ENCODE measurements at regions not wholly inside any gene's neighbourhood (a gene's known extent, or its start where the extent isn't known, plus 50 kb on each side); places are given as distances from the start of the nearest gene placed in this dataset.

DNA sequence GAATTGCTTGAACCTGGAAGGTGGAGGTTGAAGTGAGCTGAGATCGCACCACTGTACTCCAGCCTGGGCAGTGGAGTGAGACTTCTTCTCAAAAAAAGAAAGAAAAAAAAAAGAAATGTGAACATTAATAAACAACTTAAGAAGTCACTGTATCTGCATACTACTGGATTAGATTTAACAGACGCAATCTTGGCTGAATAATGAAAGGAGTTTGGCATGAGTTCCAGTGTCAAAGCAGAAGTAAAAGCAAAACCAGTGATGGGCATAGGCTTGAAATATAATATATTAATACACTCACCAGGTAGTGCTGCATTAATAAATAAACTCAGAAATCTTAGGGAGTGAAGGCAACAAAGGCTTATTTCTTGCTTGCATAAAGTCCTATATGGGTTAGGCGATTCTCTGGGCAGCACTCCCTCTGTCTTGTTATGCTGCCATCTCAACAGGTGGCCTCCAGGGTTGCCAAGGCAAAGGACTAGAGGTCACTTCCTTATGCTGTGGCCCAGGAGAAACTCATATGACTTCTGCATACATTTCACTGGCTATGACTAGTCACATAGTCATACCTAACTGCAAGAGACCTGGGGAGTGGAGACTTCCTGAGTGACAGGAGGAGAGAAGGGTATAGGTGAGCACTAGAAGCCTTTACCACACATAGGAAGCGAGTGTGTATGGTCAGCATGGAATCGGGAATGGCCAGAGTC is 296.2 kb upstream of the SPRED2 start:
- Histone ChIP-seq H3K27ac (ENCODE audit: low read depth, low read length) (no peak overlapping the region), H2AFZ (ENCODE audit: low read length, unreplicated experiment) (no peak overlapping the region), H3K4me1 (ENCODE audit: control insufficient read depth, insufficient read depth, low read length, unreplicated experiment) (no peaks in the 10 kb centered on the region), H3K4me3 (ENCODE audit: low read depth, low read length) (no peak overlapping the region), H3K27me3 (ENCODE audit: insufficient read depth, low read length) (peaks cover 3% of the 10 kb centered on the region), H3K36me3 (ENCODE audit: insufficient read depth, low read length) (no peaks in the 10 kb centered on the region), H3K79me2 (ENCODE audit: control insufficient read depth, insufficient read depth, low read length, unreplicated experiment) (no peaks in the 10 kb centered on the region)

DNA sequence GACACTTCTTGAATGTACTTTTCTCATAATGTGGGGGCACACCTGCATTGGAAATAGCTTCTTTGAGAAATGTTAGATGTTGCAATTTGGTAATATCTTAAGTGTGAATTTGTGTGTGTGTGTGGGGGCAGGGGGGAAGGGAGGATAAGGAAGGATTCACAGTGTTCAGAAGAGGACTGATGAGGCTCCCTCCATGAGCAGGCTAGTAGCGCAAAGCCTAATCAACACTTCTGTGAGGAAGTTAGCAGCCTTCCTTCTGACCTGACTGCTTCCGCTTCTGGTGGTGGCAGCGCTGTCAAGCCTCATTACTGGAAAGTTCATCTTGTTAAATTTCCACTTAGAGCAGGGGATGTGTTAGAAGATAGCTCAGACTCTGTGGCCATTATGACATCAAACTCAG is 295.4 kb upstream of the SPRED2 start:
- H3K4me1 ChIP-seq (ENCODE audit: control insufficient read depth, insufficient read depth, low read length, unreplicated experiment), result no peaks in the 10 kb centered on the region
- no peaks in the 10 kb centered on the region for H3K36me3 ChIP-seq (ENCODE audit: insufficient read depth, low read length)
- no peak overlapping the region for H2AFZ ChIP-seq (ENCODE audit: low read length, unreplicated experiment)
- H3K4me3 ChIP-seq (ENCODE audit: low read depth, low read length), result no peak overlapping the region
- peaks cover 3% of the 10 kb centered on the region for H3K27me3 ChIP-seq (ENCODE audit: insufficient read depth, low read length)
- no peak overlapping the region for H3K27ac ChIP-seq (ENCODE audit: low read depth, low read length)
- no peaks in the 10 kb centered on the region for H3K79me2 ChIP-seq (ENCODE audit: control insufficient read depth, insufficient read depth, low read length, unreplicated experiment)

DNA sequence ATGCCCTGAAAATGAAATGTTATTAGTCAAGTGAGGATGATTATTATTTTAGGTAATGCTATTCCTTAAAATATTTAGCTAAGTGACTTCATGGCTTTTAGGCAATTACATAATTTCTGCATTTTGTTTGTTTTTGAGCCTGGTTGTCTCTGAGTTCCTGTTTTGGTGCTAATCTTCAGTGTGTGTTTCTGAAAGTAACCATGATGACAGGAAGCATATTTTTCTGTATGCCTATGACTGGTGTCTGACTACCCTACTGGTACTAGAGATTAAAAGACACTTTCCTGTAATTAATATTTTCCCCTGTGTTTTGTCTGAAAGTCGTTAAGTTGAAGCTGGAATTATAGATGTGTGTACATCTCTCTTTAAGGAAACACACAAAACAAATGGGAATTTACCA is 295.0 kb upstream of the SPRED2 start:
- no peaks in the 10 kb centered on the region for H3K79me2 ChIP-seq (ENCODE audit: control insufficient read depth, insufficient read depth, low read length, unreplicated experiment)
- peaks cover 3% of the 10 kb centered on the region; the same call in 1 of the 2 replicates for H3K27me3 ChIP-seq (ENCODE audit: insufficient read depth, low read length)
- no peak overlapping the region for H2AFZ ChIP-seq (ENCODE audit: low read length, unreplicated experiment)
- H3K36me3 ChIP-seq (ENCODE audit: insufficient read depth, low read length), result no peaks in the 10 kb centered on the region
- H3K4me1 ChIP-seq (ENCODE audit: control insufficient read depth, insufficient read depth, low read length, unreplicated experiment), result no peaks in the 10 kb centered on the region
- no peak overlapping the region for H3K27ac ChIP-seq (ENCODE audit: low read depth, low read length)
- no peak overlapping the region for H3K4me3 ChIP-seq (ENCODE audit: low read depth, low read length)

DNA sequence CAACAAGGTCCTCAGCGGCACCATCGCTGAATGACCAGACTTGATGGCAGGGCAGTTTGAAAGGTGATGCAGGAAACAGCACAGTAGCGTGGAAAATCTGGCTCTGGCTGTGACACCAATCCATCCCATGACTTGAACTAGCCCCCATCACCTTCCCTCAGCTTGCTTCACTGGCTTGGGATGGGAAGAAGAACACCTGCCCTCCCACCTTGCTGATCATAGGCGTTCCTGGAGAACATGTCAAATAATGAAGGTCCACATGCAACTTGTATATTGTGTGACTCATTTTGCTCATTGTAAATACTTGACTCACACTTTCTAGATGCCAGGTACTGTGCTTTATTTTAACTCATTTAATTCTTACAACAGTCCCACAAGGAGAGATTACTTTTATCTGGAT is 292.4 kb upstream of the SPRED2 start:
- Histone ChIP-seq H3K27ac (ENCODE audit: low read depth, low read length) (no peak overlapping the region), H3K4me3 (ENCODE audit: low read depth, low read length) (no peak overlapping the region), H3K79me2 (ENCODE audit: control insufficient read depth, insufficient read depth, low read length, unreplicated experiment) (no peaks in the 10 kb centered on the region), H3K36me3 (ENCODE audit: insufficient read depth, low read length) (no peaks in the 10 kb centered on the region), H3K4me1 (ENCODE audit: control insufficient read depth, insufficient read depth, low read length, unreplicated experiment) (no peaks in the 10 kb centered on the region), H2AFZ (ENCODE audit: low read length, unreplicated experiment) (no peak overlapping the region), H3K27me3 (ENCODE audit: insufficient read depth, low read length) (peaks cover 11% of the 10 kb centered on the region; the same call in 1 of the 2 replicates)

DNA sequence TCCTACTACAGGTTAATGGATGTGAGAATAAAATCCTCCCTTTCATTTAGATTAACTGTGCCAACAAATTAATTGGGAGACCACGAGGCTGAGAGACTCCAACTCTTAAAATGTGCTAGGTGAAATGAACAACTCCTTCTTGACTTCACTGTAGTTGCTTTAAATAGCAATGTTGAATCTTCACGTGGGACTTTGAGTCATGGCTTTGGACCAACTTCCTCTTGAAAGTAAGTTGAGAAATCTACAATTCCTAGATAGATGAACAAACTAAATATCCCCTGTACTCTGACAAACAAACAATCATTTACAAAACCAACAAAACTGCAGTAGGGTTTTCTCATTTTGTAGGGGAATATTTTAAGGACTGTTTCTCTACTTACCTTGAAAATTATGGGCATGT is 291.9 kb upstream of the SPRED2 start:
- H3K79me2 ChIP-seq (ENCODE audit: control insufficient read depth, insufficient read depth, low read length, unreplicated experiment), result no peaks in the 10 kb centered on the region
- H3K4me1 ChIP-seq (ENCODE audit: control insufficient read depth, insufficient read depth, low read length, unreplicated experiment), result no peaks in the 10 kb centered on the region
- H3K36me3 ChIP-seq (ENCODE audit: insufficient read depth, low read length), result no peaks in the 10 kb centered on the region
- no peak overlapping the region for H2AFZ ChIP-seq (ENCODE audit: low read length, unreplicated experiment)
- no peak overlapping the region for H3K4me3 ChIP-seq (ENCODE audit: low read depth, low read length)
- H3K27ac ChIP-seq (ENCODE audit: low read depth, low read length), result no peak overlapping the region
- peaks cover 14% of the 10 kb centered on the region; the same call in 1 of the 2 replicates for H3K27me3 ChIP-seq (ENCODE audit: insufficient read depth, low read length)

DNA sequence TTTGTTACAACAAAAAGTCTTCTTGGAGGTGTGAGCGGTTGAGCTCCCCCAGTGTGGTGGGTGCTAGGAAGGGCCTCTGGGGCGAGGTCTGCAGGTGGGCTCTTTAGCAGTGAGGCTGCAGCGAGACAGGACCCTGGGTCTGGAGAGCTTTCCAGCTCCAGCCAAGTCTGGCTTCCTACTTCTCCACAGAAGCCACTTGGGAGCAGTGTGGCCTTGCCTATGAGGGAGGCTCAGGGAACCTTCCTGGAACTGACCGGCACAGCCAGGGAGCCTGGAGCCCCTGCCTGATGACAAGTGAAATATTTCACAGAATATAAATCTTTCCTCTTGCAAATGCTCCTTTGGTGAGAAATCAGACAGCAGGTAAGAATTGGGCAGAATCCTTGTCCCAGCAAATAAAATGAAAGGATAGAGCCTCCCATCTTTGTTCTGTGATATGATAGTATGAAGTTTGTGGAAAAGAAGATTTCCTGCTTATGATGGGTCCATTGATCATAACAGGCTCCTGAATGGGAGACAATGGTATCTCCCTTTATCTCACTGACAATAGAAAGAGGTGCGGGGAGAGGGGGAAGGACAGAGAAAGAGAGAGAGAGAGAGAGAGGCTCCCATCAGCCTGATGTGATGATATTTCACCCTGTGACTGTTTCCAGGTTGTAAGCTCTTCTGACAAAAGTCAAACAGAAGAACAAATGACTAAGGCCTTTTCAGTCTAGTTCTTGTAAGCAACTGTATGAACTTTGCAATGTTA is 289.8 kb upstream of the SPRED2 start:
- Histone ChIP-seq H3K79me2 (ENCODE audit: control insufficient read depth, insufficient read depth, low read length, unreplicated experiment) (no peaks in the 10 kb centered on the region), H3K4me3 (ENCODE audit: low read depth, low read length) (no peak overlapping the region), H3K36me3 (ENCODE audit: insufficient read depth, low read length) (no peaks in the 10 kb centered on the region), H3K27me3 (ENCODE audit: insufficient read depth, low read length) (peaks cover 17% of the 10 kb centered on the region; the same call in 1 of the 2 replicates), H2AFZ (ENCODE audit: low read length, unreplicated experiment) (no peak overlapping the region), H3K4me1 (ENCODE audit: control insufficient read depth, insufficient read depth, low read length, unreplicated experiment) (no peaks in the 10 kb centered on the region), H3K27ac (ENCODE audit: low read depth, low read length) (no peak overlapping the region)

DNA sequence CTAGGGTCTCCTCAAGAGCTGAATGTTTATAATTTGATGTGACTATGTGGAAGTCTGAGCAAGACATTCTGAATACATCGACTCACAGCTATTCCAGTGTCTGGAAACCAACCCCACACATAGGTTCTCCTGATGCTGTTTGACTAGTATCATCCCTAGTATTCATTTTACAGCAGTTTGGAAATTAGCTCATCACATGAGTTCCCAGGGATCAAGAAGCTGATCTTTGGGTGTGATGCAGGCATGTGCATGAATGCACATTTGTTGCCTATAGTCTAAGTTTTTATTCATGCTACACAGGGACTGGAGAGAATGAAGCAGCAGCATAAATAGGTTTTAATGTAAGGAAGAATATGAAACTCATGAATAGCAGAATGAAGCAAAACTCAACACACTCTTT is 284.3 kb upstream of the SPRED2 start:
- H3K27ac ChIP-seq (ENCODE audit: low read depth, low read length), result no peak overlapping the region
- H3K4me1 ChIP-seq (ENCODE audit: control insufficient read depth, insufficient read depth, low read length, unreplicated experiment), result no peaks in the 10 kb centered on the region
- peaks cover 56% of the 10 kb centered on the region for H3K27me3 ChIP-seq (ENCODE audit: insufficient read depth, low read length)
- no peaks in the 10 kb centered on the region for H3K36me3 ChIP-seq (ENCODE audit: insufficient read depth, low read length)
- no peak overlapping the region for H2AFZ ChIP-seq (ENCODE audit: low read length, unreplicated experiment)
- no peaks in the 10 kb centered on the region for H3K79me2 ChIP-seq (ENCODE audit: control insufficient read depth, insufficient read depth, low read length, unreplicated experiment)
- no peak overlapping the region for H3K4me3 ChIP-seq (ENCODE audit: low read depth, low read length)

DNA sequence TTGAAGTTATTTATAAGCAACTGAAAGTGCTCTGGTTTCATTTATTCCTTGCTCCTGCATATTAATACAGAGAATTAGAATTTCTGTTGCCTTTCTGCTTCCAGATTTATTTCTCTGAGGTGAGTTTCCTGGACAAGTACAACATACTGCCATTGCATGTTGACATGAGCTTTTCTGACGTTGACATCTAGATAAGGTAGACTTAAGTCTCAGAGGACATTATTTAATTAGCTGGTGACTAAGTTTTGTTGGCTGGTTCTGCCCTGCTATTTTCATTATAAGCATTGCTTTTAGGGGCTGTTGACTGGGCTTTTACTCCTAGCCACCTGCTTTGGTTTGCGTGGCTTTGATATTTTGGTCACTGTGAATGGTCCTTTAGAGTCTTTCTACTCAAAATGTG is 282.9 kb upstream of the SPRED2 start:
- Histone ChIP-seq H3K27ac (ENCODE audit: low read depth, low read length) (no peak overlapping the region), H2AFZ (ENCODE audit: low read length, unreplicated experiment) (no peak overlapping the region), H3K27me3 (ENCODE audit: insufficient read depth, low read length) (peaks cover 52% of the 10 kb centered on the region), H3K79me2 (ENCODE audit: control insufficient read depth, insufficient read depth, low read length, unreplicated experiment) (no peaks in the 10 kb centered on the region), H3K4me1 (ENCODE audit: control insufficient read depth, insufficient read depth, low read length, unreplicated experiment) (no peaks in the 10 kb centered on the region), H3K36me3 (ENCODE audit: insufficient read depth, low read length) (no peaks in the 10 kb centered on the region), H3K4me3 (ENCODE audit: low read depth, low read length) (no peak overlapping the region)

DNA sequence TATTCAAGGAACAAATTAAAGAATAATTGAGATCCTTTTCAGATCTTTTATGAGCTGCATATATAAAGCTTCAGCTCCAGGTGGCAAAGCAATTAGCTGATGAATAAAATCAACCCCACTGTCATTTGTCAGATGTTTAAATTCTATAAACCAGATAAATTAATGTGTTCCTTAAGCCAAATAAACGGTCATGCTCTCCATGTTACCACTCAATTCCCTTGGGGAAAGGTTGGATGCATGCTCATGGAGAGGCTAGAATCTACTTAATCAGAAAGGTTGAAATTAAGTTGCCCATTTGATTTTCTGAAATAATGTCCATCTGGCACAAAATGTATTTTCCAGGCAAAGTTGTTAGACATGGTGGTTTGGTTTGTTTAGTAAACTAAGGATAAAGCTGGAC is 282.5 kb upstream of the SPRED2 start:
- H3K27ac ChIP-seq (ENCODE audit: low read depth, low read length), result no peak overlapping the region
- no peak overlapping the region for H3K4me3 ChIP-seq (ENCODE audit: low read depth, low read length)
- no peak overlapping the region for H2AFZ ChIP-seq (ENCODE audit: low read length, unreplicated experiment)
- no peaks in the 10 kb centered on the region for H3K4me1 ChIP-seq (ENCODE audit: control insufficient read depth, insufficient read depth, low read length, unreplicated experiment)
- no peaks in the 10 kb centered on the region for H3K79me2 ChIP-seq (ENCODE audit: control insufficient read depth, insufficient read depth, low read length, unreplicated experiment)
- H3K36me3 ChIP-seq (ENCODE audit: insufficient read depth, low read length), result no peaks in the 10 kb centered on the region
- peaks cover 49% of the 10 kb centered on the region for H3K27me3 ChIP-seq (ENCODE audit: insufficient read depth, low read length)

DNA sequence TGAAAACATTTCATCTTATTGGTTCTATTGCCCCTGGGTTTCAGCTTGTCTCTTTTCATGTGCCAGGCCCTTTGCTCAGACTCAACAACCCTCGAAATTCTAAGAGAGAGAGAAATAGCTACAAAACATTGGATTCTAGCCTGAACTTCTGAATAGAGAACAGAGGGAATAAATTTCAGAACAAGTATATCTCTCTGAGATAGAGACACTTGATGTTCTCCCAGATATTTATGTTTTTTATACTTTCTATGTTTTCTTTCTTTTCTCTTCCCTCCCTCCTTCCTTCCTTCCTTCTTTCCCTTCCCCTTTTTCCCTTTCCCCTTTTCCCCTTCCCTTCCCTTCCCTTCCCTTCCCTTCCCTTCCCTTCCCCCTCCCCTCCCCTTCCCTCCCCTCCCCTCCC is 279.5 kb upstream of the SPRED2 start:
- Histone ChIP-seq H3K27ac (ENCODE audit: low read depth, low read length) (no peak overlapping the region), H3K4me1 (ENCODE audit: control insufficient read depth, insufficient read depth, low read length, unreplicated experiment) (no peaks in the 10 kb centered on the region), H2AFZ (ENCODE audit: low read length, unreplicated experiment) (no peak overlapping the region), H3K4me3 (ENCODE audit: low read depth, low read length) (no peak overlapping the region), H3K79me2 (ENCODE audit: control insufficient read depth, insufficient read depth, low read length, unreplicated experiment) (no peaks in the 10 kb centered on the region), H3K36me3 (ENCODE audit: insufficient read depth, low read length) (no peaks in the 10 kb centered on the region), H3K27me3 (ENCODE audit: insufficient read depth, low read length) (peaks cover 56% of the 10 kb centered on the region)

DNA sequence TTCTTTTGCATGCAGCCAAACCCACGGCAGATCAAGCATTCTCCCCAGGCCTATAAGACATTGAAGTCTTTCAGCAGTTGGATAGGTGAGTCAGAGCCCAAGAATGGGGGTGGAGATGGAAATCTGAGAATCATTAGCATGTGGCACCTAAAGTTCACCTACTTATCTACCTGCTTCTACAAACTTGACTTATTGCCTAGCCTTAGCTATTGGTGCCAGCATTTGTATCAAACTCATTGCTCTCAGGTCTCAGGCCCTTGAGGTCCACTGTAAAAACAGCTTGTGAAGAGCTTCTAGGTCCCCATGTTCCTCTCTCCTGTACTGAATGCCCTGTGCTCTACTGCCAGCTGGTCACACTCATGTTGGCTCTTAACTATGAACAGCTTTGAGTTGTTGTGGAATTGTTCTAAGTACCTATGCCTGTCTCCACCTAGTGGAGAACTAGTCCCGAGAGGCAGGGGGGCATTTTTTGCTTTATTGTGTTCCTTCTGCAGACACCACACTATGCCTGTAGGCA is 278.4 kb upstream of the SPRED2 start:
- Histone ChIP-seq H3K4me3 (ENCODE audit: low read depth, low read length) (no peak overlapping the region), H3K27ac (ENCODE audit: low read depth, low read length) (no peak overlapping the region), H3K36me3 (ENCODE audit: insufficient read depth, low read length) (no peaks in the 10 kb centered on the region), H3K27me3 (ENCODE audit: insufficient read depth, low read length) (peaks cover 57% of the 10 kb centered on the region), H3K79me2 (ENCODE audit: control insufficient read depth, insufficient read depth, low read length, unreplicated experiment) (no peaks in the 10 kb centered on the region), H3K4me1 (ENCODE audit: control insufficient read depth, insufficient read depth, low read length, unreplicated experiment) (no peaks in the 10 kb centered on the region), H2AFZ (ENCODE audit: low read length, unreplicated experiment) (no peak overlapping the region)
